ENCODE measurements at regions not wholly inside any gene's neighbourhood (a gene's known extent, or its start where the extent isn't known, plus 50 kb on each side); places are given as distances from the start of the nearest gene placed in this dataset.

DNA sequence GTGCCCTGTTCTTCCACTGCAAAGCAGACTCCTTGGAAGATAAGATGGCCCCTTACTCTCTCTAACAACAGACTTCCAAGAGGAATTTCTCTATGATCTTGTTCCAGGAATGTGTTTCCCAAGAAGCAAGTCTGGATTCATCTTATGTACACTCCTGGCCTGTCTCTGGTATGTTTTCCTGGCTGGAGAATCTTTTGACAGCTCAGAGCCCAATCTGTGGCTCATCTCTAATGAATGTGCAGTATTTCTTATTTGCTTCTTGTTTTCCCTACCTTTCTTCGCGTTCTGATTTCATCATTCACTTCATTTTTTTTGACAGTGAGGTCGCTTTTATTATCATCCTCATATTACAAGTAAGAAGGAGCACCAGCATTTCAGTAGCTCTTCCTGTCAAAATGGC lies 53.0 kb upstream of the PITRM1 start:
- no peaks in the 10 kb centered on the region for H3K36me3 Mint-ChIP-seq

DNA sequence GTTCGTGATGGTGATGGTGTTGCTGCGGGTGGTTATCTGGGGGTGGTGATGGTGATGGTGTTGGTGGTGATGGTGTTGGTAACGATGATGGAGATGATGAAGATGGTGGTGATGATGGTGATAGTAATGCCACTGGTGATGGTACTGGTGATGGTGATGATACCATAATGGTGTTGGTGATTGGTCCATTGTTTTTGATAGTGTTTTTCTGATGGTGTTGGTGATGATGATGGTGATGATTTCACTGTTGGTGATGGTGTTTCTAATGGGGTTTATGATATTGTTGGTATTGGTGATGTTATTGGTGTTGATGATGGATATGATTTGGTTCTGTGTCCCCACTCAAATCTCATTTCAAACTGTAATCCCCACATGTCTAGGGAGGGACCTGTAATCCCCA lies 51.7 kb upstream of the PITRM1 start:
- H3K36me3 Mint-ChIP-seq = no peaks in the 10 kb centered on the region
- H3K27ac Mint-ChIP-seq = no peak overlapping the region
- DNase-seq (ENCODE audit: low spot score in 2 of 2) = no peak
- no peak for ATAC-seq
- peaks cover 0 to 2% of the 10 kb centered on the region in 2 donors for H3K9me3 Mint-ChIP-seq

More for the DNA sequence above, 53.0 kb upstream of the PITRM1 start:
- no peak for ATAC-seq
- DNase-seq (ENCODE audit: low spot score in 2 of 2) = no peak
- no peak overlapping the region for H3K27ac Mint-ChIP-seq
- H3K9me3 Mint-ChIP-seq = no peaks in the 10 kb centered on the region

DNA sequence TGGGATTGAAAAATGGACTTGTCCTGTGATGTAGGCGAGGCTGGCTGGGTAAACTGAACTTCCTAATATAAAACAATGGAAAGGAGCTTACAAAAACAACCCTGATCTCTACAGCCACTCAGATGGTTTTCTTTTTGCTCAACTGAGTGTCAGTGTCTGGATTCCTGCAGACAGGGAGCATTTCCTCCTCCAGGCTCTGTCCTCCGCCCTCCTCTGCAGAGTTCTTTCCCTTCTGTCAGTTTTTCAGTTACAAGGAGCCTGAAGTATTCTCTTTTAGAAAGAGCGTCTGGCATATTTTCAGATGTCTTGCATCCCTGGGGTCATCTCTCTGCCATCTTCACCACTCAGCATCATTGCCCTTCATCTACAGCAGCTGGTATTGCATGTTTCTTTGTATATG lies 50.0 kb upstream of the PITRM1 start:
- H3K9me3 Mint-ChIP-seq = peaks cover 7 to 9% of the 10 kb centered on the region in 2 donors
- ATAC-seq (no peak), DNase-seq (ENCODE audit: low spot score in 2 of 2) (no peak)
- no peak overlapping the region for H3K27ac Mint-ChIP-seq
- no peaks in the 10 kb centered on the region for H3K36me3 Mint-ChIP-seq
